Esophagus squamous epithelium (tissue), 4 donors: ENCODE measurements at regions not wholly inside any gene's neighbourhood (a gene's known extent, or its start where the extent isn't known, plus 50 kb on each side); places are given as distances from the start of the nearest gene placed in this dataset.

Experiments used
- POLR2A ChIP-seq, 4 donors: fragments of 450-650 bp; IDR thresholded peaks; one replicate each; pipeline ENCODE4 v1.6.1; 2017; ENCODE audit warnings: antibody characterized with exemption in 4 of 4, mild to moderate bottlenecking in 4 of 4, moderate library complexity in 3 of 4
- TF ChIP-seq, protein P1 (sequence below), 6 experiments: fragments of 450-650 bp in 4 of 6; fragments of 200-600 bp in 2 of 6; sonication (generic) in 2 of 6; IDR thresholded peaks; one replicate each; pipeline ENCODE4 v1.5.1; 2016 to 2019; ENCODE audit warnings: antibody characterized with exemption in 6 of 6, mild to moderate bottlenecking in 4 of 6, moderate library complexity in 4 of 6

- TF ChIP-seq, protein P1, sequence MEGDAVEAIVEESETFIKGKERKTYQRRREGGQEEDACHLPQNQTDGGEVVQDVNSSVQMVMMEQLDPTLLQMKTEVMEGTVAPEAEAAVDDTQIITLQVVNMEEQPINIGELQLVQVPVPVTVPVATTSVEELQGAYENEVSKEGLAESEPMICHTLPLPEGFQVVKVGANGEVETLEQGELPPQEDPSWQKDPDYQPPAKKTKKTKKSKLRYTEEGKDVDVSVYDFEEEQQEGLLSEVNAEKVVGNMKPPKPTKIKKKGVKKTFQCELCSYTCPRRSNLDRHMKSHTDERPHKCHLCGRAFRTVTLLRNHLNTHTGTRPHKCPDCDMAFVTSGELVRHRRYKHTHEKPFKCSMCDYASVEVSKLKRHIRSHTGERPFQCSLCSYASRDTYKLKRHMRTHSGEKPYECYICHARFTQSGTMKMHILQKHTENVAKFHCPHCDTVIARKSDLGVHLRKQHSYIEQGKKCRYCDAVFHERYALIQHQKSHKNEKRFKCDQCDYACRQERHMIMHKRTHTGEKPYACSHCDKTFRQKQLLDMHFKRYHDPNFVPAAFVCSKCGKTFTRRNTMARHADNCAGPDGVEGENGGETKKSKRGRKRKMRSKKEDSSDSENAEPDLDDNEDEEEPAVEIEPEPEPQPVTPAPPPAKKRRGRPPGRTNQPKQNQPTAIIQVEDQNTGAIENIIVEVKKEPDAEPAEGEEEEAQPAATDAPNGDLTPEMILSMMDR (IDR thresholded peaks at IDR 0.05) = no peak
- no peak for TF ChIP-seq POLR2A (IDR thresholded peaks at IDR 0.05)
Observed at GRCh38 chr18:41870817-41871216, 84.2 kb upstream of the PIK3C3 start.
